SK-N-MC (cell line): ENCODE measurements at regions not wholly inside any gene's neighbourhood (a gene's known extent, or its start where the extent isn't known, plus 50 kb on each side); places are given as distances from the start of the nearest gene placed in this dataset.

ENCODE experiments used
- EZH2 ChIP-seq: fragments of 200-600 bp; sonication (generic); IDR thresholded peaks from one replicate; pipeline ENCODE4 v1.6.1; 2017; ENCODE audit warnings: antibody characterized with exemption
- FOXP2 ChIP-seq: optimal IDR thresholded peaks from 2 replicates; pipeline ENCODE3; 2011; ENCODE audit warnings: mild to moderate bottlenecking, moderate library complexity; ENCODE audit not compliant: insufficient read depth; ENCODE audit errors: extremely low read length, control extremely low read depth
- POLR2AphosphoS5 ChIP-seq: IDR thresholded peaks from 2 replicates; pipeline ENCODE4 v1.6.1; 2012; ENCODE audit warnings: mild to moderate bottlenecking, low read depth, low read length, borderline replicate concordance

DNA sequence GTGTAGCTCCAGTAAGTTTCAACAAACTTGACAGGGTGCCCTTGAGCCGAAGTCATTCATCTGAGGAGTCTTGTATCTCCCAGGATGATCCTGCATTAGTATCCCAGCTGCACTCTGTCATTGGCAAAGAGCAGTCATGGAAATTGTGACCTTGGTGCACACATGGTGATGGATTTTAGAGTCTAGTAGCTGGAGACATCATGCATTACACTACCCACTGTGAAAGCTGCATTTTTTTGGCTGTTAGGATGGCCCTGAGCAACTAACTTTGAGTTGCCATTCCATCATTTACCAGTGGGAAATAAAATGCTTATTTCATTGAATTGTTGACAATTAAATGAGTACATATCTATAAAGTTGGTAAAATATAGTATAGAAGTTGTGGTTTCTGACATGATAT, 552.6 kb upstream of the CBLB start:
- TF ChIP-seq EZH2: no peak
- no peak for TF ChIP-seq POLR2AphosphoS5
- no peak for TF ChIP-seq FOXP2
